ENCODE measurements at regions not wholly inside any gene's neighbourhood (a gene's known extent, or its start where the extent isn't known, plus 50 kb on each side); places are given as distances from the start of the nearest gene placed in this dataset.

GRCh38 chr6:53977551-53977950 is 133.7 kb upstream of the MLIP start:
- TF ChIP-seq POLR2AphosphoS5 (IDR thresholded peaks at IDR 0.05; ENCODE audit: low read depth, low read length) (no peak), POLR2A (IDR thresholded peaks at IDR 0.05; ENCODE audit: low read depth, low read length) (no peak), TAF1 (IDR thresholded peaks at IDR 0.05; ENCODE audit: low read depth, low read length) (no peak), SPI1 (IDR thresholded peaks at IDR 0.05; ENCODE audit: low read depth, low read length) (no peak), PAX5 (IDR thresholded peaks at IDR 0.05; ENCODE audit: insufficient read depth, low read length, severe bottlenecking) (no peak)
